ENCODE measurements at regions not wholly inside any gene's neighbourhood (a gene's known extent, or its start where the extent isn't known, plus 50 kb on each side); places are given as distances from the start of the nearest gene placed in this dataset.

- TF ChIP-seq CTCF (conservative IDR thresholded peaks at IDR 0.05; ENCODE audit: low read depth, low read length): no peak
- no peak for DNase-seq (ENCODE audit: low read depth)
- no peak overlapping the region for H3K4me3 ChIP-seq (ENCODE audit: low read length)
These were observed 134.6 kb downstream of the VRK1 start for GRCh38 chr14:96931751-96932150.

- TF ChIP-seq CTCF (conservative IDR thresholded peaks at IDR 0.05; ENCODE audit: low read depth, low read length): no peak
- H3K4me3 ChIP-seq (ENCODE audit: low read length): no peak overlapping the region
These were observed 137.6 kb downstream of the VRK1 start for GRCh38 chr14:96934638-96935330.

GRCh38 chr14:96938946-96939345 lies 141.8 kb downstream of the VRK1 start:
- H3K4me3 ChIP-seq (ENCODE audit: low read length): no peak overlapping the region
- TF ChIP-seq CTCF (conservative IDR thresholded peaks at IDR 0.05; ENCODE audit: low read depth, low read length): no peak
- DNase-seq (ENCODE audit: low read depth): no peak

More at GRCh38 chr14:96934638-96935330, 137.6 kb downstream of the VRK1 start:
- no peak for DNase-seq (ENCODE audit: low read depth)

- TF ChIP-seq CTCF (conservative IDR thresholded peaks at IDR 0.05; ENCODE audit: low read depth, low read length): no peak
- no peak for DNase-seq (ENCODE audit: low read depth)
- no peak overlapping the region for H3K4me3 ChIP-seq (ENCODE audit: low read length)
These were observed 142.8 kb downstream of the VRK1 start for GRCh38 chr14:96940009-96940408.

- TF ChIP-seq CTCF (conservative IDR thresholded peaks at IDR 0.05; ENCODE audit: low read depth, low read length): no peak
- H3K4me3 ChIP-seq (ENCODE audit: low read length): no peak overlapping the region
- DNase-seq (ENCODE audit: low read depth): no peak
These were observed 147.1 kb downstream of the VRK1 start for GRCh38 chr14:96944297-96944696.

- TF ChIP-seq CTCF (conservative IDR thresholded peaks at IDR 0.05; ENCODE audit: low read depth, low read length): no peak
- DNase-seq (ENCODE audit: low read depth): no peak
- H3K4me3 ChIP-seq (ENCODE audit: low read length): no peak overlapping the region
These were observed 148.5 kb downstream of the VRK1 start for GRCh38 chr14:96945721-96946120.

GRCh38 chr14:96949594-96949993 lies 152.4 kb downstream of the VRK1 start:
- no peak for TF ChIP-seq CTCF (conservative IDR thresholded peaks at IDR 0.05; ENCODE audit: low read depth, low read length)

More at GRCh38 chr14:96949594-96949993, 152.4 kb downstream of the VRK1 start:
- H3K4me3 ChIP-seq (ENCODE audit: low read length): no peak overlapping the region
- DNase-seq (ENCODE audit: low read depth): no peak

Measured in retinal pigment epithelial cell (primary cell).